Heart left ventricle (tissue), 16 donors: ENCODE measurements at regions not wholly inside any gene's neighbourhood (a gene's known extent, or its start where the extent isn't known, plus 50 kb on each side); places are given as distances from the start of the nearest gene placed in this dataset.

Experiments used
- ATAC-seq, 4 donors: fragments of 200-7000 bp; cut with Tn5 transposase; one replicate each; pipeline ENCODE4 v1.9.1; 2020 to 2022; ENCODE audit warnings: moderate library complexity in 4 of 4, mild to moderate bottlenecking in 3 of 4, moderate number of reproducible peaks in 1 of 4
- DNase-seq, 5 donors: peaks; one replicate each; pipeline ENCODE4 v3.0.0-alpha.2; 2020
- H3K27ac ChIP-seq, 12 donors: fragments of 200-600 bp; sonication (generic) in 4 of 12; one replicate each; pipeline versions ENCODE4 v1.5.0 to v1.8.0; 2016 to 2022; ENCODE audit warnings: mild to moderate bottlenecking in 2 of 12
- H3K27me3 ChIP-seq, 9 donors: fragments of 200-600 bp; sonication (generic) in 2 of 9; one replicate each; pipeline versions ENCODE4 v1.5.1 to v1.8.0; 2016 to 2022; ENCODE audit warnings: mild to moderate bottlenecking in 3 of 9
- H3K36me3 ChIP-seq, 9 donors: fragments of 200-600 bp; sonication (generic) in 2 of 9; one replicate each; pipeline versions ENCODE4 v1.5.0 to v1.8.0; 2018 to 2022; ENCODE audit warnings: mild to moderate bottlenecking in 2 of 9
- H3K4me1 ChIP-seq, 12 donors: fragments of 200-600 bp; sonication (generic) in 4 of 12; one replicate each; pipeline versions ENCODE4 v1.5.0 to v1.8.0; 2016 to 2022; ENCODE audit warnings: mild to moderate bottlenecking in 3 of 12
- H3K4me3 ChIP-seq, 12 donors: fragments of 200-600 bp; sonication (generic) in 4 of 12; one replicate each; pipeline versions ENCODE4 v1.5.0 to v1.8.0; 2017 to 2022; ENCODE audit warnings: mild to moderate bottlenecking in 9 of 12, moderate library complexity in 4 of 12
- H3K9me3 ChIP-seq, 12 donors: fragments of 200-600 bp; sonication (generic) in 4 of 12; one replicate each; pipeline versions ENCODE4 v1.5.0 to v1.8.0; 2016 to 2022; ENCODE audit warnings: mild to moderate bottlenecking in 1 of 12
- CTCF ChIP-seq, 12 donors: fragments of 200-600 bp; sonication (generic) in 4 of 12; IDR thresholded peaks; one replicate each; pipeline versions ENCODE4 v1.5.0 to v1.8.0; 2018 to 2022; ENCODE audit warnings: antibody characterized with exemption in 12 of 12, mild to moderate bottlenecking in 5 of 12
- POLR2A ChIP-seq, 2 donors: fragments of 450-650 bp; IDR thresholded peaks; one replicate each; pipeline ENCODE4 v1.6.1; 2017; ENCODE audit warnings: antibody characterized with exemption in 2 of 2, mild to moderate bottlenecking in 2 of 2, moderate library complexity in 2 of 2
- WGBS, 4 donors: extraction: QIAGEN DNeasy Blood & Tissue Kit in 2 of 4; methylation state at CpG; one replicate each; pipeline versions ENCODE4 v1.1.5 to v1.1.7; 2013 to 2018; 5-methylcytosine and 5-hydroxymethylcytosine counted together
- intact Hi-C, 10 donors: fragments of 100-400 bp; cut with DNase I; formaldehyde crosslinking; loops; one replicate each; pipeline versions ENCODE4 v1.11.1 to v1.14.2; 2022
- donor health status: ischemic (EF 13 %, LVEDD 7.1; RV severe dilation, severe dysfunction).
- donor health status: healthy with polysubstance abuse.
- donor health status: DM: no; HTN: yes; CAD: no.
- donor health status: DM: no; HTN: no; CAD: no.
- donor health status: ischemic (EF 25% LVEDD 6.9; RV normal size, moderate dysfunction).
- donor health status: ischemic (EF 25% LVEDD 5.7; RV mildly dilated, moderate dysfunction).
- donor health status: healthy.
- donor health status: DM: yes; HTN: yes; CAD: no.
- donor health status: ischemic (EF 35%, LVEDD 5.7; RV mildly dilated, moderate dysfunction).
- donor health status: nonischemic (EF 11% LVEDD 7.7; RV severe dilation, severe dysfunction).
- donor health status: DM: yes; HTN: yes; CAD: no.
- donor health status: PGD.
- donor health status: ischemic (EF 29% LVEDD 5.4; RV normal size, mild dysfunction).
- donor health status: nonischemic (EF 23%, LVEDD 6.1; RV moderate dilation, normal function).

GRCh38 chr2:153213022-153213421, 265.5 kb downstream of the RPRM start:
- DNase-seq (no peak), ATAC-seq (no peak)
- Histone ChIP-seq H3K27me3 (no peaks in the 10 kb centered on the region), H3K4me3 (no peak overlapping the region), H3K36me3 (no peaks in the 10 kb centered on the region), H3K9me3 (no peaks in the 10 kb centered on the region), H3K4me1 (no peaks in the 10 kb centered on the region), H3K27ac (no peak overlapping the region)
- WGBS, 4 donors = 64 to 82% (median 76%) methylated on average over 1 of the region's 1 CpG
- TF ChIP-seq POLR2A (IDR thresholded peaks at IDR 0.05) (no peak), CTCF (IDR thresholded peaks at IDR 0.05) (no peak)
- intact Hi-C loops = no loop called here

- DNase-seq (no peak), ATAC-seq (peak in 1 of 4 donors; percentile 36)
- H3K27ac ChIP-seq = no peak overlapping the region
- intact Hi-C loops = no loop called here
- no peaks in the 10 kb centered on the region for H3K4me1 ChIP-seq
- H3K9me3 ChIP-seq = peaks cover 0 to 25% (median 9%) of the 10 kb centered on the region in 12 donors
- H3K4me3 ChIP-seq = no peak overlapping the region
- no peak for TF ChIP-seq POLR2A (IDR thresholded peaks at IDR 0.05)
- no peak for TF ChIP-seq CTCF (IDR thresholded peaks at IDR 0.05)
- no peaks in the 10 kb centered on the region for H3K27me3 ChIP-seq
- no peaks in the 10 kb centered on the region for H3K36me3 ChIP-seq
- 69 to 74% (median 72%) methylated on average over 10 to 11 of the region's 11 CpGs for WGBS, 4 donors
These were observed 280.9 kb downstream of the RPRM start for GRCh38 chr2:153197402-153198386.

GRCh38 chr2:153196378-153197058, 282.0 kb downstream of the RPRM start:
- TF ChIP-seq POLR2A (IDR thresholded peaks at IDR 0.05) (no peak), CTCF (IDR thresholded peaks at IDR 0.05) (no peak)
- 74 to 90% (median 78%) methylated on average over 6 to 8 of the region's 8 CpGs for WGBS, 4 donors

GRCh38 chr2:153195342-153195741, 283.2 kb downstream of the RPRM start:
- Histone ChIP-seq H3K36me3 (no peaks in the 10 kb centered on the region), H3K4me1 (no peaks in the 10 kb centered on the region), H3K9me3 (peaks cover 0 to 25% (median 9%) of the 10 kb centered on the region in 12 donors), H3K4me3 (no peak overlapping the region), H3K27me3 (no peaks in the 10 kb centered on the region), H3K27ac (no peak overlapping the region)
- no peak for DNase-seq
- WGBS, 4 donors = 80 to 92% (median 88%) methylated on average over 2 of the region's 2 CpGs
- intact Hi-C loops = no loop called here
- TF ChIP-seq POLR2A (IDR thresholded peaks at IDR 0.05) = no peak
- no peak for TF ChIP-seq CTCF (IDR thresholded peaks at IDR 0.05)
- peak in 1 of 4 donors; percentile 15 for ATAC-seq

More at GRCh38 chr2:153196378-153197058, 282.0 kb downstream of the RPRM start:
- Histone ChIP-seq H3K36me3 (no peaks in the 10 kb centered on the region), H3K9me3 (peaks cover 0 to 25% (median 9%) of the 10 kb centered on the region in 12 donors), H3K4me1 (no peaks in the 10 kb centered on the region), H3K4me3 (no peak overlapping the region), H3K27me3 (no peaks in the 10 kb centered on the region), H3K27ac (no peak overlapping the region)
- intact Hi-C loops = no loop called here
- peak in 1 of 4 donors; percentile 38 for ATAC-seq
- no peak for DNase-seq
